Keratinocyte (primary cell): ENCODE measurements at regions not wholly inside any gene's neighbourhood (a gene's known extent, or its start where the extent isn't known, plus 50 kb on each side); places are given as distances from the start of the nearest gene placed in this dataset.

Source experiments
- EZH2 ChIP-seq: IDR thresholded peaks from one replicate; pipeline ENCODE4 v1.6.1; 2012; ENCODE audit warnings: inconsistent platforms, mild to moderate bottlenecking, low read length, moderate library complexity
- TF ChIP-seq, protein P1 (sequence below), 3 experiments: IDR thresholded peaks in 1 of 3; conservative IDR thresholded peaks in 1 of 3; optimal IDR thresholded peaks in 1 of 3; 2 replicates in 2 of 3; 3 replicates in 1 of 3; pipeline versions ENCODE3 to v1.5.1; 2011; ENCODE audit warnings: low read length in 3 of 3, mild to moderate bottlenecking in 3 of 3, moderate library complexity in 2 of 3, control low read depth in 1 of 3, inconsistent platforms in 1 of 3; ENCODE audit not compliant: insufficient read depth in 2 of 3; ENCODE audit errors: extremely low read depth in 1 of 3

DNA sequence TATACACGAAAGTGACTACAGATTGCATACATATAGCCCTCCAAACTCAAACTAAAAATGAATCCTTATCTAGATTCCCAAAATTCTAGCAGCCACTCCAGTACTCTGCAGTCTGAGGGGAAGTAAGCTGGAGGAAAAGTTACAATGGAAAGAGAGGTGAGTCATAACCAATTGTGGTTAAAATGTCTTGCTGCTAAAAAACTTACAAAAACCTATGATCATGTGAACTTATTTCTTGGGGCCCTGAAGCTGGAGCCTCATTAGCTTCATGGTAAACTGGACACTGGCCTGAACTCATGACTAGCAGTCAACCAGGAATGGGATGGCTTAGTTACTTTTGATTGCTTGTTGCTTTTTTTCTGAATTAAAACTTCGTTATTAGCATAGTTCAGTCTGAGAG lies 175.9 kb downstream of the SLC4A3 start:
- TF ChIP-seq, protein P1, sequence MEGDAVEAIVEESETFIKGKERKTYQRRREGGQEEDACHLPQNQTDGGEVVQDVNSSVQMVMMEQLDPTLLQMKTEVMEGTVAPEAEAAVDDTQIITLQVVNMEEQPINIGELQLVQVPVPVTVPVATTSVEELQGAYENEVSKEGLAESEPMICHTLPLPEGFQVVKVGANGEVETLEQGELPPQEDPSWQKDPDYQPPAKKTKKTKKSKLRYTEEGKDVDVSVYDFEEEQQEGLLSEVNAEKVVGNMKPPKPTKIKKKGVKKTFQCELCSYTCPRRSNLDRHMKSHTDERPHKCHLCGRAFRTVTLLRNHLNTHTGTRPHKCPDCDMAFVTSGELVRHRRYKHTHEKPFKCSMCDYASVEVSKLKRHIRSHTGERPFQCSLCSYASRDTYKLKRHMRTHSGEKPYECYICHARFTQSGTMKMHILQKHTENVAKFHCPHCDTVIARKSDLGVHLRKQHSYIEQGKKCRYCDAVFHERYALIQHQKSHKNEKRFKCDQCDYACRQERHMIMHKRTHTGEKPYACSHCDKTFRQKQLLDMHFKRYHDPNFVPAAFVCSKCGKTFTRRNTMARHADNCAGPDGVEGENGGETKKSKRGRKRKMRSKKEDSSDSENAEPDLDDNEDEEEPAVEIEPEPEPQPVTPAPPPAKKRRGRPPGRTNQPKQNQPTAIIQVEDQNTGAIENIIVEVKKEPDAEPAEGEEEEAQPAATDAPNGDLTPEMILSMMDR (optimal IDR thresholded peaks at IDR 0.05 in 1 of 3, IDR thresholded peaks at IDR 0.05 in 1 of 3, conservative IDR thresholded peaks at IDR 0.05 in 1 of 3; ENCODE audit: extremely low read depth in 1 of 3, insufficient read depth in 2 of 3, low read length in 3 of 3), result no peak
- no peak for TF ChIP-seq EZH2
